VCaP (cell line): ENCODE measurements at regions not wholly inside any gene's neighbourhood (a gene's known extent, or its start where the extent isn't known, plus 50 kb on each side); places are given as distances from the start of the nearest gene placed in this dataset.

ENCODE experiments used
- H3K27ac ChIP-seq: fragments of 450-650 bp; 2 replicates; pipeline ENCODE4 v1.5.1; 2017
- CTCF ChIP-seq: fragments of 450-650 bp; conservative IDR thresholded peaks from 2 replicates; pipeline ENCODE4 v1.5.1; 2017; ENCODE audit warnings: mild to moderate bottlenecking, moderate library complexity

- no peak for TF ChIP-seq CTCF
- no peak overlapping the region for H3K27ac ChIP-seq
Observed at GRCh38 chr4:181307824-181308223, 935.4 kb upstream of the TENM3 start.

GRCh38 chr4:181308476-181309312 lies 934.5 kb upstream of the TENM3 start:
- peak; percentile 38; the same call in 1 of the 2 replicates for TF ChIP-seq CTCF
- peak overlapping the region; percentile 26; the same call in 1 of the 2 replicates for H3K27ac ChIP-seq

- no peak overlapping the region for H3K27ac ChIP-seq
- TF ChIP-seq CTCF, result no peak
Observed at GRCh38 chr4:181312066-181312465, 931.1 kb upstream of the TENM3 start.

- no peak for TF ChIP-seq CTCF
- H3K27ac ChIP-seq, result no peak overlapping the region
Observed at GRCh38 chr4:181319629-181320028, 923.6 kb upstream of the TENM3 start.

- TF ChIP-seq CTCF, result no peak
- no peak overlapping the region for H3K27ac ChIP-seq
Observed at GRCh38 chr4:181323061-181323460, 920.1 kb upstream of the TENM3 start.

GRCh38 chr4:181330654-181331201 lies 912.5 kb upstream of the TENM3 start:
- H3K27ac ChIP-seq, result no peak overlapping the region
- TF ChIP-seq CTCF, result no peak

- TF ChIP-seq CTCF, result no peak
- H3K27ac ChIP-seq, result no peak overlapping the region
Observed at GRCh38 chr4:181331214-181331613, 912.0 kb upstream of the TENM3 start.
